ENCODE measurements at regions not wholly inside any gene's neighbourhood (a gene's known extent, or its start where the extent isn't known, plus 50 kb on each side); places are given as distances from the start of the nearest gene placed in this dataset.

- DNase-seq: no peak
These were observed 514.2 kb downstream of the VRK1 start for GRCh38 chr14:97311411-97311810.

- DNase-seq: no peak
These were observed 515.7 kb downstream of the VRK1 start for GRCh38 chr14:97312910-97313309.

GRCh38 chr14:97315790-97316189 lies 518.6 kb downstream of the VRK1 start:
- no peak for DNase-seq

DNA sequence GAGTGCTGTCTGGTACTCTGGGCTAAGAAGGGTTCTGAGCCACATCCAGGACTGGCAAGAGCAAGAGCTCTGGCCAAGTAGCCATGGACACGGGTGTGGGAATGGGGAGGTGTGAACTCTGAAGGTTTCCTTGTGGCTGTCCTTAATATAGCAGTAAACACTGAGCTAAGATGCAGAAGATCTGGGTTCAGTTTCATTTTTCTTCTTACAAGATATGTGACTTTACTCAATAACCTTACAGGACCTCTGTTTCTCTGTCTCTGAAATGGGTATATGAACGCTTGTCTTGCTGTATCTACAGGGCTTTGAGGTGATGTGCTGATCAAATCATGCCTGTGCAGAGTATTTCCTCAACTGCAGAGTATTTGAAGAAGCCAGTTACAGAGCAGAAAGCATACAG lies 521.2 kb downstream of the VRK1 start:
- no peak for DNase-seq

GRCh38 chr14:97319691-97320090 lies 522.5 kb downstream of the VRK1 start:
- no peak for DNase-seq

GRCh38 chr14:97328743-97329142 lies 531.6 kb downstream of the VRK1 start:
- no peak for DNase-seq

- DNase-seq: no peak
These were observed 532.5 kb downstream of the VRK1 start for GRCh38 chr14:97329701-97330100.

DNA sequence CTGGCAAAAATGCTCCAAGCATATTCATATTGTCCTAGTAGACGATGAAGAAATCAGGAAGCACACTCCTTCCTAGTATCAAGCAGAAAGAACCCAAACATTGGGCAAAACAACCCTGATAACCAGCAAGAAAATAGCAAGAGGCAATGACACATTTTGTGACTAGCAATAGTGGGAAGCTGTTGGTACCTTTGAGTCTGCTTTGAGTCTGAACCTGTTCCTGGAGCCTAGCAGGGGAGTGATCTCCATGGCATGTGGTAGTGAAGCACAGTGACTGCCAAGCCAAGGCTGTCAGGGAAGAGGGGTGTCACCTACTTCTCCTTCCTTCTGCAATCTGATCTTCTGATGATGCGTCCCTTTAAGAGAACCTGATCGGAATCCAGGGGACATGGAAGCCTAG lies 533.9 kb downstream of the VRK1 start:
- DNase-seq: no peak

- no peak for DNase-seq
These were observed 534.3 kb downstream of the VRK1 start for GRCh38 chr14:97331526-97331925.

GRCh38 chr14:97336179-97336578 lies 539.0 kb downstream of the VRK1 start:
- DNase-seq: no peak

DNA sequence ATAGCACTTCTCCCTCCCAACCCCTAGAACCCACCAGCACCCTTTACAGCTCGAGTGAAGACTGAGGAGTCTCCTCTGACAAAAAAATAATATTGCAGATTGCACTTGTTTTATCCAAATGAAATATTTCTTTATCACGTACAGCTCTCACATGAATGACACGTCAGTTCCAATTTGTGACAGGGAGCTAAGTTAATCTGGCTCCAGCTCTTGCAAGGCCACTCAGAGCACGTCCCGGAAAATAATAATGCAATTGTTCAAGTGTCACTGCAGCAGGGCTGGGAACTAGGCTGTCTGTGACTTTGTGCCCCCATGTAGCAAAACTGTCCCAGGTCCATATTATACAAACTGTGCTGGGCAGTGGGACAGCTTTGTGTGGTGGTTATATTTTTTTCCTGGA lies 539.6 kb downstream of the VRK1 start:
- DNase-seq: no peak

DNA sequence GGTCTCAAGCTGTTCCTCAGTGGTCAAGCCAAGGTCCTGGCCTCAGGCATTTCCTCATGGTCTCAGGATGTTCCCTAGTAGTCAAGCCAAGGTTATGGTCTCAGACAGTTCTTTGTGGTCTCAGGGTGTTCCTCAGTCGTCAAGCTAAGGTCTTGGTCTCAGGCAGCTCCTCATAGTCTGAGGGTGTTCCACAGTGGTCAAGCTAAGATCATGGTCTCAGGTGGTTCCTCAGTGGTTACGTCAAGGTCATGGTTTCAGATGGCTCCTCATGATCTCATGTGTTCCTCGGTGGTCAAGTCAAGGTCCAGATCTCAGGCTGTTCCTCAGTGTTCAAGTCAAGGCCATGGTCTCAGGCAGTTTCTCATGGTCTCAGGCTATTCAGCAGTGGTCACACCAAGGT lies 540.1 kb downstream of the VRK1 start:
- no peak for DNase-seq

- DNase-seq: no peak
These were observed 540.5 kb downstream of the VRK1 start for GRCh38 chr14:97337670-97338069.

GRCh38 chr14:97344666-97345065 lies 547.5 kb downstream of the VRK1 start:
- DNase-seq: no peak

GRCh38 chr14:97346675-97347074 lies 549.5 kb downstream of the VRK1 start:
- DNase-seq: no peak

GRCh38 chr14:97349463-97349862 lies 552.3 kb downstream of the VRK1 start:
- no peak for DNase-seq

DNA sequence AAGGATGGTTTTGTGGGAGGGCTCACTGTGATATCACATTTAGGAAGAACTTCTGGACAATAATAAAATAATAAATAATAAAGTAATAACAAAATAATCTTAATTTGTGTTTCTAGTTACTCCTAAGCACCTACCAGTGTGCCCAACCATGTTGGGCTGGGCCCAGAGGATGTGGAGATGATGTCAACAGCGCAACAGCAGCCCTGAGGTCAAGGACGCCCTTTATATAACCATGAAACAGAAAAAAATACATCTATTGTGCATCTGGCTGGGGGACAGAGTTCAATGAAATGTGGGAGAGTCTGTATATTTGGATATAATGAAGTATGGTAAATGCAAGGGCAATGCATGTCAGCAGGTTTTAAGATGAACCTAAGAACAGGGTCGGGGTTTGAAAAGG lies 552.8 kb downstream of the VRK1 start:
- no peak for DNase-seq

- no peak for DNase-seq
These were observed 553.2 kb downstream of the VRK1 start for GRCh38 chr14:97350415-97350814.

GRCh38 chr14:97350894-97351731 lies 553.9 kb downstream of the VRK1 start:
- DNase-seq: no peak

- no peak for DNase-seq
These were observed 555.9 kb downstream of the VRK1 start for GRCh38 chr14:97353102-97353501.

DNA sequence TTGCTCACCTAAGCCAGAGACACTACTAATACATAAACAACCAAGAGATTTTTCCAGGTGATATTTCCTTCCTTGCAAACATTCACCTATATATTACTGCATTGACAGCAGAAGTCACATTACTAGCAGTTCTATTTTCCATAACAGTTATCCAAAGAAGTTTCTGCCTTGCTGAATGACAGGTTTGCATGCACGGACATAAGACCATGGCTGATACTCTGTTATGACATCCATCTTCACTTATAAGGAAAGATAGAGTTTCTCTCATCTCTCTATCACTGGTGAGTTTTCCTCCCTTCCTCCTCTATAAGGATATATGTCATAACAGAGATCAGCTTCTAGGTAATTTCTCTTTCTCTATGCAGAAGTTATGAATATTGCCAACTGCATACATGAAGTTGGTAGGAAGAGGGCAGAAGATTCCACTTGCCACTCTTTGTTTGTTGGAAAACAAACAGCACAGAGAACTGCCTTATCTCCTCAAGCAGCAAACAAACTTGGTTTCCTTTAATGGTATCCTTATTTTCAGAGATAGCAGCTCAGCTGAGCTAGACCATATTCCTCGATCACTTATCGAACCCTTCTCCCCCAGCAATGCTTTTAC lies 557.0 kb downstream of the VRK1 start:
- no peak for DNase-seq

DNA sequence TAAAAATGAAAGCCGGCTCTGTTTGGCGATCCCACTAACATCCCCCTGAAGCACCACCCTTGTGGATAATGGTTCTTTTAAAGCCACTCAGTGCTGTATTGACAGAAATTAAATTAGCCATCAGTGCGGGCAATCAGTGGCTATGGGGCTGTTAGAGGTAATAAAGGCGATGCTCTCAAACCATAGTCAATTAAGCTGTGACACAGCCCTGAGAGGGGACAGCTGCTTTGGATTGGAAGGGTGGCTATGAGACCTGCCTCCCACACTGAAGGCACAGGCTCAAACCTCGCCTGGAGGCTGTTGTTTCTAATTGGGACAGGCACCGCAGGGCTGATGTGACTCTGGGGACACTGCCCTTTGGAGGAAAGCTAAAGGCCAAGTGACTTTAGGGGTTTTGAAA lies 562.2 kb downstream of the VRK1 start:
- no peak for DNase-seq

DNA sequence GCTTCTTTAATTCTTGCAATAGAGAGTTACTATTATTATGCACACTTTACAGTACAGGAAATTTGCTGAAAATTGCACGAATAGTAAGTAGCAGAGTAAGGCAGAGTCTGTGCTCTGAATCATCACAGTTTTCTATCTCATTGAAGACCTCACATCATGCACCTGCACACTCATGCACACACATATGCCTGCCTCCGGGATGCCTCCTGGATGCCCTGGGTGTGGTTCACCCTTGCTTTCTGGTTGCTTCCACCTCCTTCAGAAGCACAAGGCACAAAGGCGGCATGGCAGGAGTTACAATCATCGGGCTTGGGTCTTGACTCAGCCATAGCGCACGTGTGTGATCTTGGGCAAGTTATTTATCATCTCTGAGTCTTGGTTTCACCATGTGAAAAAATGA lies 564.0 kb downstream of the VRK1 start:
- DNase-seq: no peak

GRCh38 chr14:97361958-97362357 lies 564.8 kb downstream of the VRK1 start:
- DNase-seq: no peak

DNA sequence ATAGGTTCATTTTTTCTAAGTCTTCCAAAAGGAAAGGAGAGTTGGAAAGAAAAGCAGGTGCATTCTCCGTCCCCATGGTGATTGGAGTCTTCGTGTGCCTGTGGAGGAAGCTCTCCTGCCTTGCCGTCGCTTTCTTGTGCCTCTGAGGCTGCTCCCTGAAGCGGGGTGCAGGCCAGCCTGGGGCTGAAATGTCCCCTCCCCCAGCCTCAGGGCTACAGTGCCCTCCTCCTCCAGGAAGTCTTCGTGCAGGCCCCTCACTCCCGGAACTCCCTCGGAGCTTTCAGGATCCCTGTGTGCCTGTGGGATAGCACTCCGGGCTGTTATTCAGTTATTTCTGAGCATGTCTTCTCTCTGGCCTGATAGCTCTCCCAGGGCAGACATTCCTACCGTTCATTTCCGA lies 569.2 kb downstream of the VRK1 start:
- no peak for DNase-seq
